ENCODE measurements at regions not wholly inside any gene's neighbourhood (a gene's known extent, or its start where the extent isn't known, plus 50 kb on each side); places are given as distances from the start of the nearest gene placed in this dataset.

- DNase-seq: no peak
Observed at GRCh38 chr10:21326594-21327288, 198.7 kb downstream of the SKIDA1 start.

DNA sequence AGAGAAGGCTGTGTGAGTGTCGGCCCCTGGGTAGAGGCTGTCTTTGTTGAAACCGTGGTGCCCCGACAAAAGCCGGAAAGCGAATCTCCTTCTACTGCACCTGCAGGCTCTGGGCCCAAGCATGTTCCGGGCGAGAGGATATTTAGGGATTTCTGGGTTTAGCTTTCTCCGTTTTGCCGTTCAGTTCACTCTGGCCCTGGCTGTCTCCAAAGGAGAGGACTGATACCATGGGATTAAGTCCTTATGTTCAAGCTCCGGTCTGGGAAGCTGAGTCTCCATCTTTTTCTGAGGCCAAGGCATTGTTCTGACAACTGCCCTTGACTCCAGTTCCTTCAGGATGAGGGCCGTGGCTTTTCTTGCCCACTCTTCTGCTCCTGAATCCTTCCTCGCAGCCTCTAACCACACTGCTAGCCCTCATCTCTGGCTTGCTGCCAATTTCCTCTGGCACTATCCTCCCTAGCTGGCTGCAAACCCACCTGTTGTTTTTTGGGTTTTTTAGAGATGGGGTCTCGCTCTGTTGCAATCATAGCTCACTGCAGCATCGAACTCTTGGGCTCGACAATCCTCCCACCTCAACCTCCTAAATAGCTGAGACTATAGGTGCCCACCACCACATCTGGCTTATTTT is 206.8 kb downstream of the SKIDA1 start:
- no peak for DNase-seq

DNA sequence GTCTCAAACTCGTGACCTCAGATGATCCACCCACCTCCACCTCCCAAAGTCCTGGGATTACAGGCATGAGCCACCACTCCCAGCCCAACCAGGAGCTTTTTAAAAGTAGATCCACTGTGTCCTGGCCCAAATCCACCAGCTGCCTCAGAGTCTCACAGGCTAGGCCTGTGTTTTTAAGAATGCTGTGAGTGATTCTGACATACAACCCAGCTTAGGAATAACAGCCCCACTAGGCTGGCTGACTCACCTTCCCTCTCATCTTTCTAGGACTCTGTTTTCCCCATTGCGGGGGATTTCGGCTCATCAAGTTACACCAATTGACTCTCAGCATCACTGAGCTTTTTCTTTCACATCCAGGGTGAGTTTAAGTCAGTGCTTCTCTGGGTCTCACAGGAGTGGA is 207.6 kb downstream of the SKIDA1 start:
- no peak for DNase-seq

DNA sequence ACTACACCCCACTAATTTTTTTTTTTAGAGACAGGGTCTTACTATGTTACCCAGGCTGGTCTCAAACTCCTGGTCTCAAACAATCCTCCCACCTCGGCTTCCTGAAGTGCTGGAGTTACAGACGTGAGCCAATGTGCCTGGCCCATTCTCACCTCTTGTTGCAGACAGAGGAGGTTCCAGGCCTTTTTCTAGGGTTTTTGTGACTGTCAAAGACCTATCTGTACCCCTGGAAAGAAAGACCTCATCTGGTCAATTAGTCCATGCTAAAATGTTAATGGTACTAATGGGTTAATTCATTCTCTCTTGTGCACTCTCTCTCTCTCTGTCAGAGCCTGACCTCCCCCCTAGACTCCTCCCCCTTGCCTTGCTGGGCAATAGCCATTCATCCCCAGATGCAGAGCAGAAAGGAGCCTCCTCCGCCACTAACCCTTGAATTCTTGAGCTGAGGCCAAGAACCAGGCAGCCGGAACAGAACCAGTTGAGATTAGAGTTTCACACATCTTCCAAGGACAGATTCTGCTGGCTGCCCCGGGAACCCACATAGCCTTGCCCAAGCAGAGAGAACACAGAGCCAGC is 209.7 kb downstream of the SKIDA1 start:
- DNase-seq: peak; percentile 18

DNA sequence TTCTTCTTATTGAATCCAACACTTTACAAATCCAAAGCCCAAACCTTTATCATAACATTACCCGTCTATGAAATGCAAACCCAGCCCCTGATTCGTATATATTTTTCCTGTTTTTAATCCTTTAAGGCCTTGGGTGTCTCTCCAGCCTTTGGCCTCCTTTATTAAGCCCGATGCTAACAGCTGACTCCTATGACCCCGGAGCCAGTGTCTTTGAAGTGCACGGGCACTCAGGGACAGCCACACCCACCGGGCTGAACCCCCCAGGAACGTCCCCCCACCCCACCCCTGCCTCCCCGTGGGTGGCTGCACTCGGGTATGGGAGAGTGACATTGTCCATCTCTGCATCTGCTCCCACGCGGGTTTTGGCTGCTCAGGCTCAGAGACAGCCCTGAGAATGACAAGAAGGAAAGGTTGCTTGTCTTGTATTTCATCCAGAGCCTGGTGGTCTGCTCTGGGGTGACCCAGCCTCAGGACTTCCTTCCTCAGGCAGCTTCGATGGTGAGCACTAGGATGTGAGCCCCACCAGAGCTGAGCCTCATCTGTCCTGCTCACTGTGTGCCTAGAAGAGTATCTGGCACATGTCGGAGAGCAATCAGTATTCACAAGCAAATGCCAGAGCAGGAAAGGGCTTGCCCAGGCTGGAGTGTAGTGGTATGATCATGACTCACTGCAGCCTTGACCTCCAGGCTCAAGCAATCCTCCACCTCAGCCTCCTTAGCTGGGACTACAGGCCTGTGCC is 210.4 kb downstream of the SKIDA1 start:
- no peak for DNase-seq

DNA sequence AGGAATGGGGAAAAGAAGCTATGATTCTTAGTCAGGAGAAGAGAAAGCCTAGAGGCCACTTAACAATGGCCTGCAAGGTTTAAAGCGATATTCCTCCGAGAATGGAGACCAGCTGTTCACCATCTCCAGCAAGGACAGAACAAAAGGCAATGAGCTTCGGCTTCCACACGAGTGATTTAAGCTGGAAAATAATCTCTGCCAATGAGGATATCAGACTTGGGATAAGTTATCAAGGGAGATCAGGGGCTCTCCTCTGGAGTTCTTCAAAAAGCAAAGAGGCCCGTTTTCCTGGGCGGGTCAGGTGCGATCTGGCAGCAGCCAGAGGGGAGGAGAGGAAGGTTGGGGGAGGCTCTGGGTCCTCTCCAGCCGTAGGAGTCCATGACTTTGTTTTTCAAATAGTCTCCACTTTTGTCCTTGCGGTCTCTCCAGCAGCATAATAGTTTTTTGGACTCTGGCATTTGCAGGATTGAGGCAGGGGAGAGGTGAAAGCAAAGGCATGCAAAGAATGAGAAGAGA is 211.3 kb downstream of the SKIDA1 start:
- DNase-seq: no peak

DNA sequence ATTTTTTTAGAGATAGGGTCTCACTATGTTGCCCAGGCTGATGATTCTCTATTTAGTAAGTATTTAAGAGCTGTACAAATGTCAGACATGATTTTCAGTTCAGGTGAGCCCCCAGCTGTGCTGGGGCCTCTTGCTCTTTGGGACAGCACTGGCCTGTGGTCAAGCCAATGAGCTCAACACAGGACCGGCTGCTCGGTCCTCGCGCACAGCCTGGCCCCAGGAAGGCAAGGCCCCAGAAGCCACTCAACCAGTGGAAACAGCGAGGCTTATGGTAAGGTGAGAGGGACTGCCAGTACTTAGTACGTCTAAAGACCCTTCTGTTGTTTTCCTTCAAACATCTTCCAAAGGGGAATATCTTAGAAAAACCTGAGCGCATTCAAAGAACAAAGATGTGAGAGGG is 211.8 kb downstream of the SKIDA1 start:
- DNase-seq: no peak

GRCh38 chr10:21311426-21311825 is 214.1 kb downstream of the SKIDA1 start:
- no peak for DNase-seq

- DNase-seq: no peak
Observed at GRCh38 chr10:21309427-21309826, 216.1 kb downstream of the SKIDA1 start.

GRCh38 chr10:21308946-21309345 is 216.5 kb downstream of the SKIDA1 start:
- DNase-seq: no peak

DNA sequence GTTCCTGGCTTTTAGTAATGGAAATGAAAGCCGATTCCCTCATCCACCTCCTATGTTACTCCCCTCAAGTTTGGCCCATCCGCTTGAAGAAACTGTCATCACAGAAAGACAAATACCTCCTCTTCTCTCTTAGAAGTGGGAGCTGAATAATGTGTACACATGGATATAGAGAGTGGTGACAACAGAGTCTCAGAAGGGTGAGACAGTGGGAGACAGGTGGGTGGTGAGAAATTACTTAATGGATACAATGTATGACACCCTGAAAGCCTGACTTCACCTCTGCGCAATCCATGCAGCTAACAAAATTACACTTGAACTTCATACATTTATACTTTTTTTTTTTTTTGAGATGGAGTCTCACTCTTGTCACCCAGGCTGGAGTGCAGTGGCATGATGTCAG is 217.5 kb downstream of the SKIDA1 start:
- no peak for DNase-seq

- no peak for DNase-seq
Observed at GRCh38 chr10:21304608-21305007, 220.9 kb downstream of the SKIDA1 start.

DNA sequence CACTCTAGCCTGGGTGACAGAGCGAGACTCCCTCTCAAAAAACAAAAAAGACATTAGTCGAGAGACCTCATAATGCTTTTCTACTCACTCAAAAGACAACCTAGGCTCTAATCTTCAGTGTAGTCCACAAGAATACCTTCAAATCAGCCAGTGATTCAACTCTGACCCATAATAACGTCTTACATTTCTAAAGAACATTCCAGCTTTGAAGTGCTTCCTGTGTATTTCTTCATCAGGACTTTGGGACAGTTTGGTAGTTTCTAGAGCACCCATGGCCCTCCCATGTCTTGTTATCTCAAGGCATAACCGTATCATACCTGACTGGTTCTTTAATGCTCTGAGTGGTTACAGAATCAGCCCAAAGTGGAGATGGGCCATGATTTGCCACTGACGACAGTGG is 221.3 kb downstream of the SKIDA1 start:
- no peak for DNase-seq

DNA sequence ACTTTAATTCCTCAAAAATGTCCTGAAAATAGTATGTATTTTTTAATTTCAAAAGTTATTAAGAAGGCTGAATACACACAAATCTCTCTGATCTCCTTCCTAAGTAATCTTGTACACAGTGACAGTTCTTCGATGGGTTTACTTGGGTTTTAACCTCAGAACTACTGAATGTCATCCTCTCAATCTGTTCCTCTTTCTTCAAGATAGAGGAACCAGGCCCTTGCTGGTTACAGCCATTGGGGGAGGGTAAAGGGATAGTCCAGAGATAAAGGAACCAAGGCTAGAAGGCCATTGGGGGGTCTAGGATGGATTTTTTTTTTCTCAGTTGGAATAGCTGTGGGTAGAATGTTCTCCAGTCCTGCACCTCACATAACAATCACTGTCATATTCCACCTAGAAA is 224.9 kb downstream of the SKIDA1 start:
- DNase-seq: no peak

DNA sequence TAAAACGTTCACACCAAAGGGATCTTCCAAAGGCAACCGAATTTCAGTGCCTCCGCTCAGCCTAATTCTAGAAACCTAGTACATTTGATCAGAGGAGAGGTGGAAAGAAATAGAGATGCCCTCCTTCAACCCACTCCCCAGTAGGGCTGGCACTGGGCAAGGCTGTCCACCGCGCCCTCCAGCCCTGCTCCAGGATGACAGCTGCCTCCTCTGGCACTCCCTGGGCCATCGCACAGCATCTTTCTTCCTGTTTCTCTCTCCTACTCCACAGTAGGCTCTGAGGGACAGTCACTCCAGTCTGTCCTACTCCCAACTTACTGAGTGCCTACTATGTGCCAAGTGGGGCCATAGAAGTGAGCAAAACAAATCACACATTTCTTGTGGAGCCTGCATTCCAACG is 226.2 kb downstream of the SKIDA1 start:
- DNase-seq: no peak

- DNase-seq: no peak
Observed at GRCh38 chr10:21298701-21299100, 226.8 kb downstream of the SKIDA1 start.

DNA sequence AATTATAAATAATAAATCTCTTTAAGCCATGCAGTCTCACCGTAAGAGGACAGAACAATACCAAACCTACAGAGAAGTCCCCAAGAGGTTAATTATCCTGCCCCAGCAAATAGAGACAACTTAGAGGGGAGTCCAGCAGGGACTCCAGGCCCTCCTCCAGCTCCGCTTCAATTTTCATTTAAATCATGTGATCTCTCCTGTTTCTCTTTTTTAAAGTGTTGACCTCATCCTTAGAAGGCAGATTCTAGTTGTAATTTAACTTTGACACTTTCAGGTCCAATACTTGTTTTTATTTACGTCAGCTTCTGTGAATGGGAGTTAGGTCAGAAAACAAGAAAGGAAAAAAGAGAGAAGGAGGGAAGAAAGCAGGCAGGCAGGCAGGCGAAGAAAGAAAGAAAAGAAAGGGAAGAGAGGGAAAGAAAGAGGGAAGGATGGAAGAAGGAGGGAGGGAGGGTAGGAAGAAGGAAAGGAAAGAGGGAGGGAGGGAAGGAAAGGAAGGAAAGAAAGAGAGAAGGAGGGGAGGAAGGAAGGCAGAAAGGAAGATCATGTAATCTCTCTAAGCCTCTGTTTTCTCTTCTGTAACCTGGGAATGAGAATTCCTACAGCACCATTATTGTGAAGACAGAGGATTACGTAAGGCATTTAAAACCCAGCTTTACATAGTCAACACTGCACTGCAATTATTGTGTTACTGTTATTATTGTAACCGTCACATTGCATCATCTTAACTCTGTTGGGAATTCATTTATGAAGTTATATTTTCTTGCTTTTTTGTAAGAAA is 227.7 kb downstream of the SKIDA1 start:
- no peak for DNase-seq

- DNase-seq: no peak
Observed at GRCh38 chr10:21296575-21297355, 228.7 kb downstream of the SKIDA1 start.

GRCh38 chr10:21293518-21294356 is 231.7 kb downstream of the SKIDA1 start:
- DNase-seq: peak; percentile 68

- peak; percentile 95 for DNase-seq
Observed at GRCh38 chr10:21292763-21293517, 232.5 kb downstream of the SKIDA1 start.

All from skin of body (tissue), 1 donor.